ENCODE measurements at regions not wholly inside any gene's neighbourhood (a gene's known extent, or its start where the extent isn't known, plus 50 kb on each side); places are given as distances from the start of the nearest gene placed in this dataset.
"Not testable (repeated sequence)": the region's sequence is repeated elsewhere in the genome, so short reads cannot be mapped to it uniquely, and the experiment has no call there.

- H3K36me3 ChIP-seq (replicated peaks; ENCODE audit: control insufficient read depth, insufficient read depth, low read length); H3K27me3 ChIP-seq (ENCODE audit: control insufficient read depth, insufficient read depth, low read length); H3K4me3 ChIP-seq (ENCODE audit: insufficient read depth, low read depth, low read length); DNase-seq: not testable (repeated sequence)
These were observed 400.5 kb downstream of the CAAP1 start for GRCh38 chr9:26491922-26492607.

- DNase-seq: no peak
- no peaks in the 10 kb centered on the region for H3K36me3 ChIP-seq (replicated peaks; ENCODE audit: control insufficient read depth, insufficient read depth, low read length)
- H3K4me3 ChIP-seq (ENCODE audit: insufficient read depth, low read depth, low read length): no peak overlapping the region
- no peaks in the 10 kb centered on the region for H3K27me3 ChIP-seq (ENCODE audit: control insufficient read depth, insufficient read depth, low read length)
These were observed 408.6 kb downstream of the CAAP1 start for GRCh38 chr9:26483991-26484390.

GRCh38 chr9:26477963-26478362 lies 414.6 kb downstream of the CAAP1 start:
- Histone ChIP-seq H3K4me3 (ENCODE audit: insufficient read depth, low read depth, low read length) (no peak overlapping the region), H3K27me3 (ENCODE audit: control insufficient read depth, insufficient read depth, low read length) (no peaks in the 10 kb centered on the region)
- DNase-seq: no peak

DNA sequence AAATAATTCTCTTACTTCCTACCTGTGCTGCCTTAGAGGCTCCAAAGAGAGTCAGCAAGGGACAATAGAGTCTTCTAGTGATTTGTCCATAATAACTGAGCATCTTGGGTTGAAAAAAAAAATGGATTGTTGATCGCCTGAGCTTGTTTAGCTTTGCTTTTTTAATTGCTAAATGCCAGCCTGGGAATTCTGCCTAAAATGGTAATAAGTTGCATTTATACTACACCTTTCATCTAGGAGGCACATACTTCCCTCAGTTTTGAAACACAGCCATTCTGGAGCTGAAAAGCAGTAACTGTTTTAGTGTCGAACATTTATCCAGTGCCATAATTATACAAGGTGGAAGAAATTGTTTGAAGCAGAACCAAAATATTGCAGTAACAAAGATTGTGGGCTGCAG lies 421.3 kb downstream of the CAAP1 start:
- Histone ChIP-seq H3K4me3 (ENCODE audit: insufficient read depth, low read depth, low read length) (no peak overlapping the region), H3K27me3 (ENCODE audit: control insufficient read depth, insufficient read depth, low read length) (no peaks in the 10 kb centered on the region), H3K36me3 (replicated peaks; ENCODE audit: control insufficient read depth, insufficient read depth, low read length) (no peaks in the 10 kb centered on the region)
- no peak for DNase-seq

More at GRCh38 chr9:26477963-26478362, 414.6 kb downstream of the CAAP1 start:
- no peaks in the 10 kb centered on the region for H3K36me3 ChIP-seq (replicated peaks; ENCODE audit: control insufficient read depth, insufficient read depth, low read length)

GRCh38 chr9:26470284-26470683 lies 422.3 kb downstream of the CAAP1 start:
- Histone ChIP-seq H3K4me3 (ENCODE audit: insufficient read depth, low read depth, low read length) (no peak overlapping the region), H3K36me3 (replicated peaks; ENCODE audit: control insufficient read depth, insufficient read depth, low read length) (no peaks in the 10 kb centered on the region), H3K27me3 (ENCODE audit: control insufficient read depth, insufficient read depth, low read length) (no peaks in the 10 kb centered on the region)
- DNase-seq: no peak

DNA sequence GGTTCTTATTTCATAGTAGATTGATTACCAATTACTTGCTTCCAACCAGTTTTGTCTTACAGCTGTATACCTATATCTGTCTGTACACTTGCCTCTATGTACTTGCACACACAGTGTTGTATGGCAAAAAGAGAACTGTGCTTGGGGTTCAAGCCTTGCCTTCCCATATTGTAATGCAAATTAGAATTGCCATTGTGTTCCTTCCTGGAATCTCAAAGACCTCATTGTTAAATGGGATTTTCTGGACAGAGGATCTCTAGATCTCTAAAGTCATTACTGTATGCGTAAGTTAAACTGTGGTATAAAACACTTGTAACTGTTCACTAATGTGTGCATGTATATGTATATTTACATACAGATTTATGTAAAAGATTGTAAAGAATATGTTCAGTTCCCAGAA lies 428.8 kb downstream of the CAAP1 start:
- Histone ChIP-seq H3K36me3 (replicated peaks; ENCODE audit: control insufficient read depth, insufficient read depth, low read length) (no peaks in the 10 kb centered on the region), H3K27me3 (ENCODE audit: control insufficient read depth, insufficient read depth, low read length) (no peaks in the 10 kb centered on the region), H3K4me3 (ENCODE audit: insufficient read depth, low read depth, low read length) (no peak overlapping the region)
- DNase-seq: no peak

DNA sequence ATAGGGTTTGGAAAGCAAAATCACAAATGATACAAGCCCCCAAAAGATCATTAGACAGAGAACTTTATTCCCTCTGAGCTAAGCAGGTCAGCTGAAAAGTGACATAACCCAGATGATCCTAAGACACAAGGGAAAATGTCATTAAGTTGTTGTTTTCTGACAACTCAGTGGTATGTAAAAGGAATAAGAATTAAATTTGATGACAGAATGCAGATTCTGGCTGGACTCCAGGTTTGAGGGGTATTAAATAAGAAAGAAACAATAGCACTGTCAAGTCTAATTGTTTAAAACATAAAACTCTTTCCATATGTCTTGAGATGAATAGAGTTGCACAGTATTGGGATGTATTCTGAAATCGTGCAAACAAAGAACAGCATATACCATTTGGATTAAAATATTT lies 429.9 kb downstream of the CAAP1 start:
- no peaks in the 10 kb centered on the region for H3K36me3 ChIP-seq (replicated peaks; ENCODE audit: control insufficient read depth, insufficient read depth, low read length)
- DNase-seq: no peak
- H3K4me3 ChIP-seq (ENCODE audit: insufficient read depth, low read depth, low read length): no peak overlapping the region
- no peaks in the 10 kb centered on the region for H3K27me3 ChIP-seq (ENCODE audit: control insufficient read depth, insufficient read depth, low read length)

DNA sequence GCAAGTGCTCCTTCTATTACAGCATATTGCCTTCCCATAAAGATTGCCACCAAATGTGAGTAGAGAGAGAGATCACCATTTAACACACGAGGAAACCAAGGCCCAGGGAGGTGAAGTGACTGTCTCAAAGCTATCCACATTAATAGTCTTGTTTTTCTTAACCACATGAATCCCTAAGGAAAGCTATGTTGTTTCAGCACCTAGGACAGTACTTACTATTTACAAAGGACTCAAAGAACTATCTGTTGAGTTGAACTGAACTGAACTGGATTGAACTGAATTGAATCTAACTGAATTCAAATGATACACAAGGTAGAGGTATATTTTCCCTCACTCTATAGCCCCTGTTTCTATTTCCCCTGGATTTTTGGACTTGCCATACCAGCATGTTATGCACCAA lies 430.4 kb downstream of the CAAP1 start:
- no peak overlapping the region for H3K4me3 ChIP-seq (ENCODE audit: insufficient read depth, low read depth, low read length)
- DNase-seq: peak; percentile 10
- H3K27me3 ChIP-seq (ENCODE audit: control insufficient read depth, insufficient read depth, low read length): no peaks in the 10 kb centered on the region
- H3K36me3 ChIP-seq (replicated peaks; ENCODE audit: control insufficient read depth, insufficient read depth, low read length): no peaks in the 10 kb centered on the region

- Histone ChIP-seq H3K36me3 (replicated peaks; ENCODE audit: control insufficient read depth, insufficient read depth, low read length) (no peaks in the 10 kb centered on the region), H3K27me3 (ENCODE audit: control insufficient read depth, insufficient read depth, low read length) (no peaks in the 10 kb centered on the region), H3K4me3 (ENCODE audit: insufficient read depth, low read depth, low read length) (no peak overlapping the region)
- DNase-seq: no peak
These were observed 432.0 kb downstream of the CAAP1 start for GRCh38 chr9:26460624-26461023.

DNA sequence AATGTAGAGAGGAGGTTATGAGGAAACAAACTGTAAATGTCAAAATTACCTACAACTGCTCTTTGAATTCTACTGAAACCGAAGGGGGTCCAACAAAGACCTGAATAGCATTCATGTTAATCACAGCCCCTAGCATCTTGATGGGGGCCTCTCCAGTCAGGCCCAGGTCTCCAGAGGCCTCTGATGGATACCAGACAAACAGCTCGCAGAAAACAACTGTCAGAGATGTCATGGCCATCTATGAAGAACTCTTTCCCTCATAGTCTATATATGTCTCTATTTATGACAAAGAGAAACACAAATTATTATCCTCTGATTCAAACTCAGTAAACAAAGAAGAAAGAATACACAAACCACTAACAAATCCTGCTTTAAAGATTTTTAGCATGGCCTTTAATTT lies 432.6 kb downstream of the CAAP1 start:
- H3K4me3 ChIP-seq (ENCODE audit: insufficient read depth, low read depth, low read length): no peak overlapping the region
- H3K36me3 ChIP-seq (replicated peaks; ENCODE audit: control insufficient read depth, insufficient read depth, low read length): no peaks in the 10 kb centered on the region
- H3K27me3 ChIP-seq (ENCODE audit: control insufficient read depth, insufficient read depth, low read length): no peaks in the 10 kb centered on the region
- DNase-seq: no peak

GRCh38 chr9:26458054-26458453 lies 434.5 kb downstream of the CAAP1 start:
- H3K27me3 ChIP-seq (ENCODE audit: control insufficient read depth, insufficient read depth, low read length): no peaks in the 10 kb centered on the region
- DNase-seq: no peak
- no peaks in the 10 kb centered on the region for H3K36me3 ChIP-seq (replicated peaks; ENCODE audit: control insufficient read depth, insufficient read depth, low read length)
- no peak overlapping the region for H3K4me3 ChIP-seq (ENCODE audit: insufficient read depth, low read depth, low read length)

DNA sequence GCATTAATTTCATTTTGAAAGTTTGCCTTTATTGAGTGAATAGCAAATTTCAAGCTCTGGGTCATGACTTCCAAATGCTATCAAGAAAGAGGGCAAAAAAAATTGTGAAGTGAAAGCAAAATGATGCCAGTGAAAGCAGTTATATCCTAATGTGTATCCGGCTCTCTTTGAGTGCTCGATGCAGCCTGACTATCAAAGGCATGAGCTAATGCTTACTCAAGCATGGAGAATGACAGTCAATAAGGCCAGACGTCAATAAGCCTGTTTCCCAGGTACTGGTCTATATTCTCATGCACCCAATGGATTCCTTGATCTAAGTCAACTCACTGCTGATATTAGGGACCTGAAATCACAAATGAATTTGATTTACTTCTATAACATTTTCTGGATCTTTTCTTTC lies 435.5 kb downstream of the CAAP1 start:
- DNase-seq: no peak
- no peak overlapping the region for H3K4me3 ChIP-seq (ENCODE audit: insufficient read depth, low read depth, low read length)
- H3K36me3 ChIP-seq (replicated peaks; ENCODE audit: control insufficient read depth, insufficient read depth, low read length): no peaks in the 10 kb centered on the region
- no peaks in the 10 kb centered on the region for H3K27me3 ChIP-seq (ENCODE audit: control insufficient read depth, insufficient read depth, low read length)

DNA sequence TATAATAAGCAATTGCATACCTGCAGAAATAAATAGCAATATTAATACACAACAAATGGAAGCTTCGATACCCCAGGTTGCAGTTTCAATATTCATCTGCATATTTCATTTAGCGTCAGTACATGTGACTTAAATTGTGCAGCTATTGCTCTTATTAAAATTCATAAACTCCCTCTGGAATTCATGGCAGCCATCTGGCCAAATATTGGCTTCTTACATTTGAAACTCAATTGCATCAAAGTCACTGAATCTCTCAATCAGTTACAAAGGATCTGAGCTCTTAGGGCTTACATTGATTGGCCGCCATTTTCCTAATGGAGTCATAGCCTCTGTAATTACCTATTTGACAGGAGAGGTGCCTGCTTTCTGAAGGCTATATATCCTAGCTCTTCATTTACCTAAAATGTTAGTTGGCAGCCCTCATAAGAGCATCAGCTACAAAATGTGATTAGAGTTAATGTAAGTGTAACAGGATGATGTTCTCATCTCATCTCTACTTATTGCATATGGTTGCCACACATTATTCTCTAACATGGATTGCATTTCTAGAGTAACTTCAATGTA lies 453.5 kb downstream of the CAAP1 start:
- H3K27me3 ChIP-seq (ENCODE audit: control insufficient read depth, insufficient read depth, low read length): no peaks in the 10 kb centered on the region
- DNase-seq: no peak
- no peaks in the 10 kb centered on the region for H3K36me3 ChIP-seq (replicated peaks; ENCODE audit: control insufficient read depth, insufficient read depth, low read length)
- H3K4me3 ChIP-seq (ENCODE audit: insufficient read depth, low read depth, low read length): no peak overlapping the region

GRCh38 chr9:26437056-26437711 lies 455.4 kb downstream of the CAAP1 start:
- peak; percentile 9 for DNase-seq
- no peaks in the 10 kb centered on the region for H3K27me3 ChIP-seq (ENCODE audit: control insufficient read depth, insufficient read depth, low read length)
- no peaks in the 10 kb centered on the region for H3K36me3 ChIP-seq (replicated peaks; ENCODE audit: control insufficient read depth, insufficient read depth, low read length)
- H3K4me3 ChIP-seq (ENCODE audit: insufficient read depth, low read depth, low read length): no peak overlapping the region

GRCh38 chr9:26426551-26427131 lies 466.0 kb downstream of the CAAP1 start:
- no peaks in the 10 kb centered on the region for H3K27me3 ChIP-seq (ENCODE audit: control insufficient read depth, insufficient read depth, low read length)
- no peak for DNase-seq
- H3K4me3 ChIP-seq (ENCODE audit: insufficient read depth, low read depth, low read length): no peak overlapping the region
- H3K36me3 ChIP-seq (replicated peaks; ENCODE audit: control insufficient read depth, insufficient read depth, low read length): no peaks in the 10 kb centered on the region

Measured in H7 (cell line).